Activated T-cell treated with anti-CD3 and anti-CD28 coated beads, Interleukin-2, amount 50 U/mL, for 4 hours (primary cell): ENCODE measurements at regions not wholly inside any gene's neighbourhood (a gene's known extent, or its start where the extent isn't known, plus 50 kb on each side); places are given as distances from the start of the nearest gene placed in this dataset.

Experiments
- ATAC-seq, 2 donors: fragments of 200-7000 bp; cut with Tn5 transposase; one replicate each; pipeline ENCODE4 v1.10.0; 2021
- DNase-seq: peaks from one replicate; pipeline ENCODE4 v3.0.0-alpha.2; 2020
- H3K27me3 Mint-ChIP-seq: one replicate; pipeline ENCODE4 v1.8.0; 2021; ENCODE audit warnings: low read depth, mixed read lengths
- H3K36me3 Mint-ChIP-seq: one replicate; pipeline ENCODE4 v1.8.0; 2022; ENCODE audit warnings: mixed read lengths; ENCODE audit not compliant: insufficient read depth
- H3K4me1 Mint-ChIP-seq: one replicate; pipeline ENCODE4 v1.8.0; 2021; ENCODE audit warnings: low read depth, mixed read lengths
- H3K4me3 Mint-ChIP-seq: one replicate; pipeline ENCODE4 v1.8.0; 2021; ENCODE audit warnings: mild to moderate bottlenecking, moderate library complexity, mixed read lengths
- H3K9me3 Mint-ChIP-seq: one replicate; pipeline ENCODE4 v1.8.0; 2021; ENCODE audit warnings: mixed read lengths

DNA sequence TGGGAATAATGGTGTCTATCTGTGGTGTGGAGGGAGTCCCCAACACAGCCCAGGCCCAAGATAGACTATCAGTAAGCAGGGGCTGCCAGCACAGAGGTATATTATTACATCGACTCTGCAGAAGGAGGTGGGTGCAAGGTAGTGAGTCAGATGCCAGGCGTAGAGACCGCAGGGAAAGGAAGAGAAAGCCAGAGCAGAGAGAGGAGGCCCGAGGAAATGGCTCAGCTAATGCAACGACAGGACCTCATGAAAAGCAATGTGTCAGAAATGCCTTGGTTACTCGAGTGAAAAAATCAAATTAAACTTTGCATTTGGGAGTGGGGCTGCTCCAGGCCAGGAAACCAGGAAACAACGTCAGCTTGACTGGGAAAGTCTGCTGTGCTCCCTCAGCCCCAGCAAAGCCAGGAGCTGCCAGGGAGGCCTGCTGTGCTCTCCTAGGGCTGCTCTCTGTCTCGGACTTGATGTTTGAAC lies 173.2 kb downstream of the SUDS3 start:
- ATAC-seq = no peak
- Mint-ChIP-seq H3K4me1 (no peaks in the 10 kb centered on the region), H3K4me3 (no peak overlapping the region), H3K27me3 (no peaks in the 10 kb centered on the region), H3K9me3 (peaks cover 8% of the 10 kb centered on the region), H3K36me3 (no peaks in the 10 kb centered on the region)
- no peak for DNase-seq

DNA sequence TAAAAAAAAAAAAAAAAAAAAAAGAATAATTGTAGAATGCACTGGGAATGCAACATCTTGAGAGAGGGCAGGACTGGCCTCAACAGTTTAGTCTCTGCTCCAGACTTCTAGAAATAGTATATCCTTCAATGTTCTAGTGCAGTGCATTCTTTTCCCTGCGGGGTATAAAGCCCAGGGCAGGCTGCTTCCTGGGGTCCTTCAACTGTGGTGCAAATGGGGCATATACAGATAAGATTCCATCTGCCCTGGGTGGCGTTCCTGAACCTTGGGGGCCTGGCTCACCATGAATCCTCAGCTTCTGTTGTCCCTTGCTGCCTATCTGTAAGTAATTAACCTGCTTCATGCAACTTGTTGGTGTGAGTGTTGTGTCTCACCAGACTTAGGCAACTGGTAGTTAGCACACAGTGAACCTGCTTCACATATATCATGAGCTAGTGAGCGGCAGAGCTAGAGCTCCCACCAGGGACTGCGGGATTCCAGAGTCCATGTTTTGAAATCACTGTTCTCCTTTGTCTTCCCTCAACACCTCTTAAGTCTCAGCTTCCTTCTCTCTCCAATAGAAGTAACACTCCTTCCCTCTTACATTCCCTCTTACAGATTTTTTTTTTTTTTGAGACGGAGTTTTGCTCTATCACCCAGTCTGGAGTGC lies 177.6 kb downstream of the SUDS3 start:
- DNase-seq (no peak), ATAC-seq (no peak)
- H3K4me3 Mint-ChIP-seq = no peak overlapping the region
- H3K36me3 Mint-ChIP-seq = no peaks in the 10 kb centered on the region
- no peaks in the 10 kb centered on the region for H3K27me3 Mint-ChIP-seq
- H3K9me3 Mint-ChIP-seq = peaks cover 6% of the 10 kb centered on the region
- no peaks in the 10 kb centered on the region for H3K4me1 Mint-ChIP-seq

DNA sequence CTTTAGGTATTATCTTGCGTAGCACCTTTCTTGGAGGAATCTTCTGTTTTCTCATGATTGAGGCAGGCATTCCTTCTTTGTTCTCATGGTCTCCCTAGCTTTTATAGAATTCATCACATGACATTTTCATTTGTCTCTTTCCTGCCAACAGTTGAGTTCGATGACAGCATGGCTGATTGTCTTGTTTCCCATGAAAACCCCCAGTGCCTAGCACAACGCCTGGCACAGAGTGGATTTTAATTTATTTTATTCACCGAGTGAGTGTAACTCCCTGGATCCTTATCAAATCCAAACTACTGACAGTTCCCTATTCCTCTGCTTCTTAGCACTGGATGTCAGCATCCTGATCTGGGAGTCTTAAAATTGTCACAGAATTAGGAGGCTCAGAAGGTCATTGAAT lies 182.6 kb downstream of the SUDS3 start:
- no peak for DNase-seq
- no peaks in the 10 kb centered on the region for H3K36me3 Mint-ChIP-seq
- no peak overlapping the region for H3K4me3 Mint-ChIP-seq
- no peak for ATAC-seq
- no peaks in the 10 kb centered on the region for H3K4me1 Mint-ChIP-seq
- H3K27me3 Mint-ChIP-seq = no peaks in the 10 kb centered on the region
- H3K9me3 Mint-ChIP-seq = no peaks in the 10 kb centered on the region

DNA sequence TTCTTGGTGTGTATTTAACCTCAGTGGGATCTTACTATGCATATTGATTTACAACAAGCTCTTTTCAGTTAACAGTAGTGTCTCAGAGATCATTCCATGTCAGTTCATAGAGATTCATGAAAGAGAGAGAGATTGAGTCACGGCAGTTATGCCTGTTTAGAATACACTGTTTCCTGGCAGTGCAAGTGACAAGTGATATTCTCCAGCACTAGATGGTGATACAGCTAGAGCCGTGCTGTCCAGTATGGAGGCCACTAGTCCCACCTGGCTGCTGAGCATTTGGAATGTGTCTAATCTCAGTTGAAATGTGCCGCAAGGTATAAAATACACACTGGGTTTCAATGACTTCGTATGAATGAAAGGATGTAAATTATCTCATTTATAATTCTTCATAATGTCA lies 184.4 kb downstream of the SUDS3 start:
- H3K36me3 Mint-ChIP-seq = no peaks in the 10 kb centered on the region

DNA sequence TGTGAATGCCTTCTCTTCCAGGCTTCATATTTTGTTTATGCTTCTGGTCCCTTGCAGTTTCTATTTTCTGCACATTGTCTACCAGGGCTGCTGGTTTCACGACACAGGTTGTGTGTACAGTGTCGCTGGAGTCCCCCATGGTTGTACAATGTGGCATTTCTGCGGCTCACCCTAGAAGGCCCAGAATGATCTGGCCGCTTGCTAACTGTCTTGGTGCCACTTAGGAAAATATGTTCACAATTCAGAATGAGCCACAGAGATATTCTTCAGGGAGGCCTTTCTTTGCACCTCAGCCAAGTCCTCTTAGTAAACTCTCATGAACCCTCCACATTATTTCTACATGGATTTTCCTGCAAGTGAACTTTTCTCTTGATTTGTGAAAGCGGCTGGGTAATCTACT lies 195.4 kb downstream of the SUDS3 start:
- ATAC-seq (no peak), DNase-seq (no peak)
- H3K4me3 Mint-ChIP-seq = no peak overlapping the region
- no peaks in the 10 kb centered on the region for H3K4me1 Mint-ChIP-seq
- peaks cover 4% of the 10 kb centered on the region for H3K9me3 Mint-ChIP-seq
- no peaks in the 10 kb centered on the region for H3K36me3 Mint-ChIP-seq
- no peaks in the 10 kb centered on the region for H3K27me3 Mint-ChIP-seq

More for the DNA sequence above, 184.4 kb downstream of the SUDS3 start:
- H3K9me3 Mint-ChIP-seq = peaks cover 4% of the 10 kb centered on the region
- no peak overlapping the region for H3K4me3 Mint-ChIP-seq
- no peaks in the 10 kb centered on the region for H3K27me3 Mint-ChIP-seq
- H3K4me1 Mint-ChIP-seq = no peaks in the 10 kb centered on the region
- no peak for ATAC-seq
- no peak for DNase-seq

DNA sequence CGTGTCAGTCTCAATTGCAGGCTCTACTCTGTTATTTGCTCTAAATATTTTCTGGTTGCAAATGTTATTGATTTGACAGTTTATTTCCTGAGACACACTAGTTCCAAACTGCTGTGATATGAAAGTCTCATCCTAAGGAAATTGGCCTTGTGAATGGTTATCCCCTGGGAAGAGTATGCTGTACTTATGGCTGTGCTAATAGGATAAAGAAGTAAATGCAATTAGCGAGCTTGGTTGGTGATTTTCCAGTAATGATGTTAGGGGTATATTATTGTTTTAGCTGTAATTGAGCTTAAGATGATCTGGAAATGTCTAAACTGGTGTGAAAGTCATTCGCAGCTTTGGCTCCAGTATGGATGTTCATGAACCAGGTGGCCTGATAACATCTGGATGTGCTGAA lies 197.9 kb downstream of the SUDS3 start:
- no peak for DNase-seq
- no peak for ATAC-seq
- H3K36me3 Mint-ChIP-seq = no peaks in the 10 kb centered on the region
- peaks cover 4% of the 10 kb centered on the region for H3K9me3 Mint-ChIP-seq
- no peaks in the 10 kb centered on the region for H3K4me1 Mint-ChIP-seq
- H3K4me3 Mint-ChIP-seq = no peak overlapping the region
- no peaks in the 10 kb centered on the region for H3K27me3 Mint-ChIP-seq

DNA sequence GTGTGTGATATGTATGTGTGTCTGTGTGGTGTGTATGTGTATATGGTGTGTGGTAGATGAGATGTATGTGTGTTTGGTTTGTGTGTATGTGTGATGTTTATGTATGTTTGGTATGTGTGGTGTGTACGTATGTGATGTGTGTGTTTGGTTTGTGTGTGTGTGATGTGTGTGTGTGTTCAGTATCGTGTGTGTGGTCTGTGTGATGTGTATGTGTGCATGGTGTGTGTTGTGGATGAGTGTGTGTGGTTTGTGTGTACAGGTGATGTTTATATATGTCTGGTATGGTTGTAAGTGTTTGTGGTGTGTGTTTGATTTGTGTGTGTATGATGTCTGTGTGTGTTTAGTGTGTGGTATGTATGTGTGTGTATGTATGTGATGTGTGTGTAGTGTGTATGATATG lies 199.4 kb downstream of the SUDS3 start:
- DNase-seq (no peak), ATAC-seq (no peak)
- Mint-ChIP-seq H3K4me1 (no peaks in the 10 kb centered on the region), H3K27me3 (peaks cover 2% of the 10 kb centered on the region), H3K9me3 (peaks cover 4% of the 10 kb centered on the region), H3K36me3 (no peaks in the 10 kb centered on the region), H3K4me3 (no peak overlapping the region)

DNA sequence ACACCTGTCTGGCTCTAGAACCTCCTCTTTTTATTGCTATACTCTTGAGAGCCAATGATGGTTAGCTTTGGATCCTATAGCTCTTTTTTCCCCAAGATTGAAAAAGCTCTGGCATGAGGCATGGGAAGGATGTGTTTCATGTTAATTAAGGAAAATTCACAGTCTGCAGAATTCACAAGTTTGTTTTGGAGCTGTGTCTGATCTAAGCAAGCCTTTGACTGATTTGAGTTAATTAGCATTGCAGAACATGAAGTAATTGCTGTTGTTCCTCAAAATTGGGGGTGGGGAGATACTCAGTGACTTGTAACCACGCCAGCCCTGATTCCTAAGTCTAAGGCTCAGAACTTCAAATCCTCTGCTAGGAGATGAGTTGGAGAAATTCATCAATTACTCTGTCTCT lies 205.0 kb downstream of the SUDS3 start:
- no peak overlapping the region for H3K4me3 Mint-ChIP-seq
- H3K27me3 Mint-ChIP-seq = peaks cover 2% of the 10 kb centered on the region
- H3K9me3 Mint-ChIP-seq = no peaks in the 10 kb centered on the region
- no peak for DNase-seq
- H3K4me1 Mint-ChIP-seq = no peaks in the 10 kb centered on the region
- ATAC-seq = no peak
- no peaks in the 10 kb centered on the region for H3K36me3 Mint-ChIP-seq

DNA sequence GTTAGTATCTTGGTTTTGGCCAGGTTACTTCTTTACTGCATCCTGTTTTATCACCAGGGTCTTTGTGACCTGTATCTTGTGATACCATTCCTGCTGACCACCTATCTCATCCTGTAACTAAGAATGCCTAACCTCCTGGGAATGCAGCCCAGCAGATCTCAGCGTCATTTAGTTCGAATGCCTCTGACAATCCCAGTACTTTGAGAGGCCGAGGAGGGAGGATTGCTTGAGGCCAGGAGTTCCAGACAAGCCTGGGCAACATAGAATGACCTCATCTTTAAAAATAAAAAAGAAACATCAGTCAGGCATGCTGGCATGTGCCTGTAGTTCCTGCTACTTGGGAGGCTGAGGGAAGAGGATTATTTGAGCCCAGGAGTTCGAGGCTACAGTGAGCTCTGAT lies 206.5 kb downstream of the SUDS3 start:
- ATAC-seq = no peak
- no peaks in the 10 kb centered on the region for H3K9me3 Mint-ChIP-seq
- no peak overlapping the region for H3K4me3 Mint-ChIP-seq
- H3K27me3 Mint-ChIP-seq = peaks cover 2% of the 10 kb centered on the region
- no peaks in the 10 kb centered on the region for H3K4me1 Mint-ChIP-seq
- no peak for DNase-seq
- no peaks in the 10 kb centered on the region for H3K36me3 Mint-ChIP-seq

DNA sequence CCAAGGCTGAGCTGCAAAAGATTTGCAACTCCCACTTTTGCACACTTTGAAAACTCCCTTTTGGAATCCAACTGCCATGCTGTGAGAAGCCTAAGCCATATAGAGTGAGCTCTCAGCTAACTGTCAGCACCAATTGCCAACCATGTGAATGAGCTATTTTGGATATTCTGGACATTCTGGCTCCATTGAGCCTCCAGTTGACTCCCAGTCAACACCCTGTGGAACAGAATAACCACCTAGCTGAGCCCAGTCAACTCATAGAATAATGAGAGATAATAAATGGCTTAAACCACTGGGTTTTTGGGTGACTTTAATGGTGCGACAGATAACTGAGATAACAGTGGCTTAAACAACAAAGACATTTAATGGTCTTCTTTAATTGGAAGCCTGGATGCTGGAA lies 210.1 kb downstream of the SUDS3 start:
- ATAC-seq = no peak
- DNase-seq = no peak
- no peaks in the 10 kb centered on the region for H3K27me3 Mint-ChIP-seq

DNA sequence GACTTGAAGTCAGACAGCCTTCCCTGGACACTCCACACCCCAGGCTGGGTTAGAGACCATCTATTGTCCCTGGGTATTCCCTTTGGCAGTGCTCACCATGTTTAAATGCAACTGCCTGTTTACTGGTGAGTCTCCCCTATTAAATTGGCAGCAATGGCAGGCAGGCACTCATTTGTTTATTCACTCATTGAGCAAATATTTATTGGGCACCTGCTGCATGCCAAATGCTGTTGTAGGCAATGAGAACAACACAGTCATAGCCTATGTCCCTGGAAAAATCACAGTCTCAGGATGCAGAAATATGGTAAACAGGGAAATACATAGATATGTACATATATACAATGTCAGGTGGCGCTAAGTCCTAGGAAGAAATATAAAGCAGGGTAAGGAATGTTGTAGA lies 212.8 kb downstream of the SUDS3 start:
- DNase-seq (no peak), ATAC-seq (no peak)
- Mint-ChIP-seq H3K9me3 (no peaks in the 10 kb centered on the region), H3K4me3 (no peak overlapping the region), H3K27me3 (no peaks in the 10 kb centered on the region), H3K36me3 (no peaks in the 10 kb centered on the region), H3K4me1 (no peaks in the 10 kb centered on the region)

More for the DNA sequence above, 210.1 kb downstream of the SUDS3 start:
- Mint-ChIP-seq H3K36me3 (no peaks in the 10 kb centered on the region), H3K4me1 (no peaks in the 10 kb centered on the region), H3K4me3 (no peak overlapping the region), H3K9me3 (no peaks in the 10 kb centered on the region)

DNA sequence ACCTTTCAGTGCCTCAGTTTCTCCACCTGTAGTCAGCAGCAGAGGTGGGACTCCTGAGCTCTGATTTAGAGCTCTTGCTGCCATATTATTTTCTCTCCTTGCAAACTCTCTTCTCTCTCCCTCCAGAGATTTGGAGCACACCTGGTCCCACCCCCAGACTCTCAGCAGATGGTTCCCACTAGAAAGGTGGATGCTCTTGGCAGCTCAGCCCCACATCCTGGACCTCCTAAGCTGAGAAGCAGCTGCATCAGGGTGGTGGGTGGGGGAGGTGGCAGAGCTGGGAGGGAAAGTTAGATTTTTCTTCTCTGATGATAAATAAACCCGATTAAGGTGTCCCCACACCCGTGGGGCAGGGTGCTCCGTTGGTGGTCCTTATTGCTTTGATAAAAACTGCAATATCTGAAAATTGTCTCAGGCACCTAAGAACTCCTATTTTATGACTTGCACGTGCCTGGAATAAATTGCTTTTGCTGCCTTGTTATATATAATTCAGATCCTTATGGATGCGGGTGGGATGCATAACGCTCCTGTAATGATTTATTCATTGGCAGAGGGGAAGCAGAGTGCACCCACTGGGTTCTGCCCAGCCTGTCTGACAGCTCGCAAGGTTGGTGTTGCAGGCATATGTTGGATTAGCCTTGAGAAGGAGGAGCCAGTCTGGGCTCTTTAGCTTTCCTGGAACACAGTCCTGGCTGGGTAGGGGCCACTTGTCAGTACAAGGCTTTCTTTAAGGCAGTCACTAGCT lies 214.2 kb downstream of the SUDS3 start:
- no peaks in the 10 kb centered on the region for H3K27me3 Mint-ChIP-seq
- H3K9me3 Mint-ChIP-seq = no peaks in the 10 kb centered on the region
- no peaks in the 10 kb centered on the region for H3K36me3 Mint-ChIP-seq
- H3K4me3 Mint-ChIP-seq = no peak overlapping the region
- ATAC-seq = no peak
- no peaks in the 10 kb centered on the region for H3K4me1 Mint-ChIP-seq
- DNase-seq = no peak

DNA sequence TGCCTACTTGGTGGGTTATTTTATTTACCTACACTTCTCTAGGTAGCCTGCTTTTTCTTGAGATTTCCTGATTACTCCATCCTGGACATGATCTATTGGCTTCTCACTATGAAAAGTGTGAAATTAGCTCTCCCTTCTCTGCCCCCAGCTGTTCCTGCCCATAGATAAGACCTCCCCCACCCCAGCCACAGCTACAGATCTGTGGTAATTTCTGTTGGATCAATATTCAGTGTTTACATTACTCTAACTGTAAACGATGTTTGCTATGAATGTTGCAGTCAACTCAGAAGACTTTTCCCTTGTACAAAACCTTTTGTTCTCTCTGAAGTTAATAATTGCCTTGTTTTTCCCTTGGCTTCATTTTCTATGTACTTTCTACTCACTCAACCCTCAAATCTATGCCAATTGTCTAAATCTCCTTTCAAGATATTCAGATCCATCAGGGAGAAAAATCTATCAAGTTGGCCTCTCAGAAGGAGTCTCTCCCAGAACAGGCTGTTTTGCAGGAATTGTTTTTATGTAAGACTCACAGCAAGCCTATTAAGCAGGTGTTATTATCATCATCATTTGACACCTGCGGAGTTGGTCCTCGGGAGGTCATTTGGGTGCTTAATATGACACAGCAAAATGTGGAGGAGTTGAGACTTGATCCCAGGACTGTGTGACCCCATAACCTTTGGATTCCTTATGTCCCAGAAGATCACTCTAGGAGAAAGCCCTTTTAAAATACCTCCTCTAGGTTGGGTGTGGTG lies 227.4 kb downstream of the SUDS3 start:
- H3K27me3 Mint-ChIP-seq = peaks cover 2% of the 10 kb centered on the region
- no peaks in the 10 kb centered on the region for H3K4me1 Mint-ChIP-seq
- no peak overlapping the region for H3K4me3 Mint-ChIP-seq
- ATAC-seq (no peak), DNase-seq (no peak)
- H3K9me3 Mint-ChIP-seq = peaks cover 5% of the 10 kb centered on the region
- H3K36me3 Mint-ChIP-seq = no peaks in the 10 kb centered on the region

DNA sequence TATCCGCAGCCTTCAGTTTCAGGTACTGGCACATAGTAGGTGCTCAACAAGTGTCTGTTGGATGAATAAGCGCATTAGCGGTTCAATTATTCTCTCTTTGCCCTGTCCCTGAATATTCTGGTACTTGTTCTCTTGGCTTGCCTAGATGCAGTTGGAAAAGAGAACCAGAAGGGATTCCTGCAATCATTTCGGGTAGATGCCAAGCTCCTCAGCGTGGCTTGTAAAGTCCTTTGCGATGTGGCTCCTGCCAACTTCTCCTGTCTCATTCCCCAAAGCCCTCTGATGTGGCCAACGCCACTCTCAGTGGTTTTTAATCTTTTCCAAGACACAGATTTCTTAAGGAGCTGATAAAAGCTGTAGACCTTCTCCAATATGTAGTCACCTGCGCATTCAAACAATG lies 230.3 kb downstream of the SUDS3 start:
- no peaks in the 10 kb centered on the region for H3K4me1 Mint-ChIP-seq
- H3K4me3 Mint-ChIP-seq = no peak overlapping the region
- peaks cover 5% of the 10 kb centered on the region for H3K9me3 Mint-ChIP-seq
- peaks cover 6% of the 10 kb centered on the region for H3K27me3 Mint-ChIP-seq
- no peaks in the 10 kb centered on the region for H3K36me3 Mint-ChIP-seq
- no peak for ATAC-seq
- DNase-seq = no peak

DNA sequence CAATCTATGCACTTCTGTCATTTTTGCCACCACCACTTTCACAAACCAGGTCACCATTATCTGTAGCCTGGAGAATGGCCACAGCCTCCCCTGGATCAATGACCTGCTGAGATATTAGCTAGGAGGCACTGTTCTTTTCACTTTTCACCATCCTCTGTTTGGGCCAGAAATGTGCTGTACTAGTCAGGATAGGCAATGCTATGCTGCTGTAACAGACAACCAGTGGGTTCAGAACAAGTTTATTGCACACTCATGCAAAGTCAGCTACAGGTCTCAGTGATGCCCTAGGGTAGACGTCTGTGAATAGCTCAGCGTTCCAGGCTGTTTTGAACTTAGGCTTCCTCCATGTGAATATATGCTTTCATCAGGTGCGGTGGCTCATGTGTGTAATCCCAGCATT lies 231.5 kb downstream of the SUDS3 start:
- H3K4me1 Mint-ChIP-seq = no peaks in the 10 kb centered on the region
- H3K27me3 Mint-ChIP-seq = peaks cover 6% of the 10 kb centered on the region
- no peaks in the 10 kb centered on the region for H3K36me3 Mint-ChIP-seq
- H3K4me3 Mint-ChIP-seq = no peak overlapping the region
- DNase-seq (no peak), ATAC-seq (no peak)
- peaks cover 5% of the 10 kb centered on the region for H3K9me3 Mint-ChIP-seq
